ENCODE measurements at regions not wholly inside any gene's neighbourhood (a gene's known extent, or its start where the extent isn't known, plus 50 kb on each side); places are given as distances from the start of the nearest gene placed in this dataset.

DNA sequence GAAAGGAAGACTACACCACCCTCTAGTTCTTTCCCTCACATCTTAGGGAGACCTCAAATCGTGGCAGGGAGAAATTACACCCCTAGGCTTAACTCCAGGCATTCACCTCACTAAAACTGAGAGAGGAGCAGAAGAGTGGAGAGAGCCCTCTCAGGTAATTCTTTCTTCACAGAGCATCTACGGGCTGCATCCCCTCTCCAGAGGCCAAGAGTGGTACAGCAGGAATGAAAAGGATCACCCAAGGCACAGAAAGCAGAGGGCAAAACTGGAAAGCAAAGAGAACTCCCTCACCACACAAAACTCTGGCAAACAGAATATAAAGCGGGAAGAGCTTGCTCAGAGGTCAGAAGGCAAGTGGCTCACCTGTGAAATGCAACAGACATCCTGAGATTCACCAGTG is 661.2 kb downstream of the TBC1D4 start:
- no peak overlapping the region for H3K4me3 ChIP-seq (ENCODE audit: low read depth, low read length)

DNA sequence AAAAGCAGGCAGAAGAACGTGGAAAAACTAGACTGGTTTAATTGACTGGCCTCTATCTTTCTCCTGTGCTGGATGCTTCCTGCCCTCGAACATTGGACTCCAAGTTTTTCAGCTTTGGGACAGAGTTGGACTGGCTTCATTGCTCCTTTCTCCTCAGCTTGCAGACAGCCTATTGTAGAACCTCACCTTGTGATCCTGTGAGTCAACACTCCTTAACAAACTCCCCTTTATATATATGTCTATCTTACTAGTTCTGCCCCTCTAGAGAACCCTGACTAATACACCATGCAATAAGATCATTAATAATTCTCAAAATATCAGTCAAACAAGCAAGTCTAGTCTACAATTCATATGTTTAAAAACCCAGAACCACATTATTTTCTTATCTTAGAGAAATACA is 662.4 kb downstream of the TBC1D4 start:
- H3K4me3 ChIP-seq (ENCODE audit: low read depth, low read length): no peak overlapping the region

DNA sequence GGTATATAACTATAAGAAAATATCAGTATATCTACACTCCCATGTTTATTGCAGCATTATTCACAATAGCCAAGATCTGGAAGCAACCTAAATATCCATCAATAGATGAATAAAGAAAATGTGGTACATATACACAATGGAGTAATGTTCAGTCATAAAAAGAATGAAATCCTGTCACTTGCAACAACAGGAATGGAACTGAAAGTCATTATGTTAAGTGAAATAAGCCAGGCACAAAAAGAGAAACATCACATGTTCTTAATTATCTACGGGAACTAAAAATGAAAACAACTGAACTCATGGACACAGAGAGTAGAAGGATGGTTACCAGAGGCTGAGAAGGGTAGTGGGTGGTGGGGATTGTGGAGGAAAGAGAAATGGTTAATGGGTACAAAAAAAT is 665.2 kb downstream of the TBC1D4 start:
- H3K4me3 ChIP-seq (ENCODE audit: low read depth, low read length): no peak overlapping the region

DNA sequence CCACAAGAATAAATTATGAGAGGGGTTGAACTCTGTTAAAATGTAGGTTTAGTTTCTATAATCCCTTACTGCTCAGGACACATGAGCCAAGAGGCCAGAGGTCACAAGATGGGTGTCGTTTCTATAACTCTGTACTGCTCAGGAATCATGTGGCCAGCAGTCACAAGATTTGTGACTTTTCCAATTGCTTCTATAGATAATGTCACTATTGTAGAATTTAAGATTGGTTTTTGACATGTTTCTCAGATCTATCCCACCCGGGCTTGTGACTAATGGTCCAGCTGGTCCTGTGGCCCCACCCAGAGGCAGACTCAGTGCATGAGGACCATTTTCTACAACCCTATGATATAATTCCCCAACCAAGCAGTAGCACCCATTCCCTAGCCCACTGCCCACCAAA is 662.0 kb upstream of the KLF12 start:
- H3K4me3 ChIP-seq (ENCODE audit: low read depth, low read length): no peak overlapping the region

DNA sequence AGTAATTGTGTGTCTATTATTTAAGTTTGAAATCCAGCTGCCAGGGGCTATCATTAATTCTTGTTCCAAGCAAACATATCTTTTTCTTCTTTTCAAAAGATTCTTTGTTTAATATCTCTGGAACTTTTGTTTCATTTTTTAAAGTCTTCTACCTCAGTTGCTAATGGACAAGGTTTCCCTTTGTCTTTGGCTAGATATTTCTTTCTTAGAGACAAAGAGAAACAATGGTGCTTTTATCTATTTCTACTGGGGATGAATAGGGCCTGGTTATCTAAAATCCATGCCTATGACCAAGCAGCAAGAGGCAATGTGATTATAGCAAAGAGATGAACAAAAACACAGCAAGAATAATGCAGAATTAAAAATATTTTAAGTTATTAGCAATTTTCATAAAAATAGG is 661.3 kb upstream of the KLF12 start:
- no peak overlapping the region for H3K4me3 ChIP-seq (ENCODE audit: low read depth, low read length)

DNA sequence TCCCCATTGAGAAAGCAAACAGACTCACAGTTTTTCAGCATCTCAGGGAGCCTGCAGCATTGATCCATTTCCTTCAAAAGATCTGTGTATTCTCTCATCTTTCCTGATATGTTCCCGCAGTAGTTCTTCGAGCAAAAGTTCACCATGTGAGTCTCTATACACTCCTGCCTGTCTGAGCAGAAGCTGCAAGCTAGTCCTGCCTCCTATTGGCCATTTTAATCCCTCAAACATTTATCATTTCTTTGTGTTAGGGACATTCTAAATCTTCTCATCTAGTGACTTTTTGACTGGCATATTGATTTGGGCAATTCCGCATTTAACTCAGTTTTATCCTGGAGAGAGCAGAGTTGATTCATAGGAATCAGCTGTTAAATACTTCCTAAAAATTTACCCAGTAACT is 660.4 kb upstream of the KLF12 start:
- no peak overlapping the region for H3K4me3 ChIP-seq (ENCODE audit: low read depth, low read length)

DNA sequence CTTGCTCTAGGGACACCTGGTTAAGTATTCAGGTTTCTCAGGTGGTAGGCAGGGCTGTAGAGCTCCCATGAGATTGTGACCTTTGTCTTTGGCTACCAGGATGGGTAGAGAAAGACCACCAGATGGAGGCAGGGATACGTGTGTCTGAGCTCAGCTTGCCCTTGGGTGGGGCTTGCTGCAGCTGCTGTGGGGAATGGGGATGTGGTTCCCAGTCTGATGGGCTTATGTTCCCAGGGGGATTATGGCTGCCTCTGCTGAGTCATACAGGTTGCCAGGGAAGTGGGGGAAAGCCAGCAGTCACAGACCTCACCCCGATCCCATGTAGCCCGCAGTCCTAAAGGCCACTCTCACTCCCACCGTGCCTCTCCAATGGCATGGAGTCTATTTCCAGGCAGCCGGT is 659.9 kb upstream of the KLF12 start:
- no peak overlapping the region for H3K4me3 ChIP-seq (ENCODE audit: low read depth, low read length)

DNA sequence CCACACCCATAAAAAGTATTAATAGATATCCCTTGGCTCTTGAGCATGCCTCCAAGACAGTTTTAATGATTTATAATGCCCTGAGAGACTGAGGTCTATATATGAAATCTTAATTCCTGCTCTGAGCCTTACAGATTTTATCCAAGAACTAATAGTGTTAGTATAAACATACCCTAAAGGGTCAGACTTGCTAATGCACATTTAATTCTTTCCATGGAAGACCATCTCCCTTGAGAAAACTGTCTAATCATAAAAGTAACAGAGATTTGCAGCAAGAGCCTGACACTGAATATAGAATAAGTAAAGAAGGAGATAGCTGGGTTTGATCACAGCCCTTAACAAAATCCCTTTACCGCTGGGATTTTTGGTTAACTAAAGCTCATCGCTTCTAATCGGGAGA is 650.8 kb upstream of the KLF12 start:
- no peak overlapping the region for H3K4me3 ChIP-seq (ENCODE audit: low read depth, low read length)

DNA sequence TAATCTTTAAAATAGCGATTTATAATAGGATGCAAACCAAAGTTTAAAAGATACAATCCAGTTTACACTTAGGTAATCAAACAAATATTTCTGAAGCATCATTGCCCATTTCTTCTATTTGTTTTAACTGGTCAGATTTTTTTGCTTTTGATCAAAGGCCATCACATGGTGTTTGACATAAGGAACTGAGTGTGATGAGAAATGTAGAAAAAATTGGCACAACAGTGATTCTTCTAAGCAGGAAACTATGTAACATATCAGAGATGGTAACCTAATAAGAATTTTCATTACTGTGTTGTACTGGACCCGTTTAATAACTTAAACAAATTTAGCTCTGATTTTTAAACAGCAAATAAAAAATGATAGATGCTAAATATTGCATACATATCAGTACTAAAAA is 644.7 kb upstream of the KLF12 start:
- H3K4me3 ChIP-seq (ENCODE audit: low read depth, low read length): no peak overlapping the region

DNA sequence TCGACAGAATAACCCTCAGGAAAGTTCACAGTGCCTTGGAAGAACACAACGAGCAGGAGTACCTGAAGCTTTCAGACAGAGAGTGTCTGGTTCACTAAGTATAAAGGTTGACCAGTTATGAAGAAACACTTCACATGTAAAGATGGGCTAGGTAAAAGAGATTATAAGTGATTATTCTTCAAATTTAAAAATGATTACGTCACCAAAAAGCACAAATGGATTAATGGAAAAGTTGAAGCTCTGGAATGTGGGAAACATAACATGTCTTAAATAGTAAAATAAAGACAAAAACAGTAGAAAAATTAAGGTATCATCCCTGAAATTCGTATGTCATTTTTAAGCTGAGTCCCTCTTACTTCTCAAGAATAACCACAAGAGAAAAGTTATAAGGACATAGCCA is 643.9 kb upstream of the KLF12 start:
- H3K4me3 ChIP-seq (ENCODE audit: low read depth, low read length): no peak overlapping the region

DNA sequence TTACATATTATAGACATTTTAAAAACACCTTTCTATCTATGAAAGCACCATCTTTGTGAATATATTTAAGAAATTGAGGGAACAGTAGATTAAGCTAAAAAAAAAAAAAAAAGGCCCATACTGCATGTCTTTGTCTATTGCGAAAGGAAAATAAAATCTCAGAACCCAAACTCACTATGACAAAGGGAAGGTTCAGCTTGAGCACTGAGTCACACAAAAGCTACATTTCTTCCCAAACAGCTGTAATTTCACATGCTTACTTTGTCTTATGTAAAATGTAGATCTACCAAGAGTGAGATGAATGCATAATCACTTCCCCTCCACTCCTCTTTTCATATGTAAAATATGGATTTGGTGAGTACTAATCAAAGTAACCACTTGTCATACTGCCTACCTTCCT is 640.1 kb upstream of the KLF12 start:
- no peak overlapping the region for H3K4me3 ChIP-seq (ENCODE audit: low read depth, low read length)

DNA sequence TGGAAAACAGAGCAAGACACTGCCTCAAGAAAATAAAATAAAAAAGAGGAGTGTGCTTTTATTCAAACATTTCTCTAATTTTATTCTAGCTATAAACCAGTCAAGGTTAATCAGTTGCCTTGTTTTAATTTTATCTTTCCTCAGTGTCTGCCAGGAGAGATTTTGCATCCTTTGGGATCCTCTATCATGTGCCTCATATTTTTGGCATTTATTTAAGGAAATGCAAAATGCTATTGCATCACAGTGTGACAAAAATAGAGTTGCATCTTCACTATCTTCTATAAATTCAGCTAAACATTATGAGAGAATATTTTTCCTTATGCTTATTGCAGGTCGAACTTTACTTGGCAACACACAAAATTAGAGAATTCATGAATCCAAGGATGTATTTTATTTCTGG is 639.0 kb upstream of the KLF12 start:
- no peak overlapping the region for H3K4me3 ChIP-seq (ENCODE audit: low read depth, low read length)

DNA sequence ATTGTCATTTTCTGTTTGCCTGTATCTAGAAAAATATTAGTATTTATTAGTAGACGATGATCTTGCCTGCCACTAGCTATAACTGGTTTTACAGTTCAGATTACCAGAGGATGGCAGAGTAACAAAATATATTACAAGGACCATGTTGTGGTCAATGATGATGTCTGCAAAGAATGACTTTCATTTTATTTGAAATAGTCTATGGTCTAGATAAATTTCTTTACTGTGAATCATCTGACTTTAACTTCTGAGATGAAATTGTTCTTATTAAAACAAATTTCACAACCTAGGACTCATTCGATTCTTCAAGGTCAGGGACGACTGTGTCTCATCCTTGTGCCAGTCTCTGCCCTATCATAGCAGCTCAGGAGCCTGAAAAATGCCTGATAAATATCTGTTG is 637.8 kb upstream of the KLF12 start:
- no peak overlapping the region for H3K4me3 ChIP-seq (ENCODE audit: low read depth, low read length)

DNA sequence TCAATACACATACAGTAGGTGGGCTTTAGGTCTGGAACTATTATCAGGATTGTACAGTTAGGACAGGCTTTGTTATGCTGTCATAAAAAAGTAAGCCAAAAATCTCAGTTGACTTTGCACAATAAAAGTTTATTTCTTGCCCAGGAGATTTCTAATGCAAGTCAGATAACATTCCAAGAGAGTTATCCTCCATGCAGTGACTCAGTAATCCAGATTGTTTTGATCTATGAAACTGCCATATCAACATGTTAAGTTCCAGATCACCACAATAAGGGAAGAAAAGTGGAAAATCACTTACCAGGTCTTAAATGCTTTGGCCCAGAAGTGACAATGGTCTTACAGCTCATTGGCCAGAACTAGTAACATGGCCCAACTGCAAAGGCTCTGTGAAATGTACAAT is 636.2 kb upstream of the KLF12 start:
- no peak overlapping the region for H3K4me3 ChIP-seq (ENCODE audit: low read depth, low read length)

DNA sequence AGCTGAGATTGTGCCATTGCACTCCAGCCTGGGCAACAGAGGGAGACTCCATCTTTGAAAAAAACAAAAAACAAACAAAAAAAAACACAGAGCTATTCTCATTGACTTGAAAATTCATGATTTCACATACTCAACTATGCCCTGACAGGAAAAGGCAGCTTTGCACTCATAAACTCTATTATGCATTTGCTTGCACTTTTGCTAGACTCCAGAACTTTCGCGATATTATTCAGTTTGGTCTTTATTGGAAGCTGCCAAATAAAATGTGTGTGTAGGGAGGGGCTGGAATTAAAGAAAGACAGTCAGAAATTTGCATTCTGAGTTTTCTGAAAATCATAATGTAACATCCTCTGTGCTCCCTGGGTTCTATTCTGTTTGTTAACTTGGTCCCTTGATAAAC is 635.1 kb upstream of the KLF12 start:
- H3K4me3 ChIP-seq (ENCODE audit: low read depth, low read length): no peak overlapping the region

DNA sequence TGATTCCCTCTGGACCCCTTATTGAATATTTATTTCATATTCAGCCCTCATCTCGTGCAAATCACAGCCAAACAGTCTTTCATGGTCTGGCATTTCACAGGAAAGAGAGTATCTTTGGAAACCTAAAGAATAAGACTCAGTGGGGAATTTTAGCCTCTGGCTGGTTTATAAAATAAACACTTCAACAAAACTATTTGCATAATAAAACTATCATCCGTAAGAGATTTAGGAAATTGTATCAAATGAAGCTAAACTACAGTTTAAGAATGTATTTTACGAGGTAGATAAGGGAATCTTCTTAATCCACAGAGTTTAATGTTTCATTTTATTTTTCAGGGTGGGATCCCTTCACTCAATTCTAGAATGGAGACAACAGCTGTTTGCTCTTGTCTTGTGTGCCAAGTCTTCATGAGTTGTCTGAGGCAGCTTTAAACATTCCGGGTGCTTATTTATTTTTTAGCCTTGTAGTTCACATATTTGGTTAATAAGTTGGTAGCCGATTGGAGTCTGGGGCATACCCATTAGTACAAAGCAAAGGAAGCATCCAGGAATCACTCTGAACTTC is 634.4 kb upstream of the KLF12 start:
- H3K4me3 ChIP-seq (ENCODE audit: low read depth, low read length): no peak overlapping the region

DNA sequence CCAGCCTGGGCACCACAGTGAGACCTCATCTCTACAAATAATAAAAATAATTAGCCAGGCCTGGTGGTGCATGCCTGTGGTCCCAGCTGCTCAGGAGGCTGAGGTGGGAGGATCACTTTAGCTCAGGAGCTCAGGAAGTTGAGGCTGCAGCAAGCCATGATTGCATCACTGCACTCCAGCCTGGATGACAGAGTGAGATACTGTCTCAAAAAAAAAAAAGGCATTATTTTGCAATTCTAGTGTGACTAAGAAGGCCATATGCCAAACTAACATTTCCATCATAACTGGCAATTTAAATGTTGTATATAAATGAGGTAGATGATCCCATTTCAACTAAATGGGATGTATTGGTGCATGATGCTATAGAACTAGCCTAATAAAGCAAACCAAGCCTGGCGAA is 632.8 kb upstream of the KLF12 start:
- H3K4me3 ChIP-seq (ENCODE audit: low read depth, low read length): no peak overlapping the region

DNA sequence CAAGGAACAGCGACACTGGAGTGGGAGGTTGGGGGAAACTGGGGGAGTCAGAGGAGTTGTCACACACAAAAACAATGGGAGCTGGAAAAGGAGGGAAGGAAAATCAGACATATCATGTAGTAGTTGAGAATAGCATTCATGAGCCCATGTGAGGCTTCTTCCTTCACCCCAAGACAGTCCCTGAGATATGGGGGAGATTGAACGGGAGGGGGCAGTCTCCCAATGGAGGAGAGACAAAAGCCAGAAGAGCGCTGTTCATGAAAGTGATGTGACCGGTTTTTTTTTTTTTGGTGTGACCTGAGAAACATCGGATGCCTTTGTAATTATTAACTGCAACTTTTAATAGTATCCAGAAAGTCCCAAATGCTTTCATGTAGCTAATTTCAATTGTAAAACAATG is 631.8 kb upstream of the KLF12 start:
- H3K4me3 ChIP-seq (ENCODE audit: low read depth, low read length): no peak overlapping the region

DNA sequence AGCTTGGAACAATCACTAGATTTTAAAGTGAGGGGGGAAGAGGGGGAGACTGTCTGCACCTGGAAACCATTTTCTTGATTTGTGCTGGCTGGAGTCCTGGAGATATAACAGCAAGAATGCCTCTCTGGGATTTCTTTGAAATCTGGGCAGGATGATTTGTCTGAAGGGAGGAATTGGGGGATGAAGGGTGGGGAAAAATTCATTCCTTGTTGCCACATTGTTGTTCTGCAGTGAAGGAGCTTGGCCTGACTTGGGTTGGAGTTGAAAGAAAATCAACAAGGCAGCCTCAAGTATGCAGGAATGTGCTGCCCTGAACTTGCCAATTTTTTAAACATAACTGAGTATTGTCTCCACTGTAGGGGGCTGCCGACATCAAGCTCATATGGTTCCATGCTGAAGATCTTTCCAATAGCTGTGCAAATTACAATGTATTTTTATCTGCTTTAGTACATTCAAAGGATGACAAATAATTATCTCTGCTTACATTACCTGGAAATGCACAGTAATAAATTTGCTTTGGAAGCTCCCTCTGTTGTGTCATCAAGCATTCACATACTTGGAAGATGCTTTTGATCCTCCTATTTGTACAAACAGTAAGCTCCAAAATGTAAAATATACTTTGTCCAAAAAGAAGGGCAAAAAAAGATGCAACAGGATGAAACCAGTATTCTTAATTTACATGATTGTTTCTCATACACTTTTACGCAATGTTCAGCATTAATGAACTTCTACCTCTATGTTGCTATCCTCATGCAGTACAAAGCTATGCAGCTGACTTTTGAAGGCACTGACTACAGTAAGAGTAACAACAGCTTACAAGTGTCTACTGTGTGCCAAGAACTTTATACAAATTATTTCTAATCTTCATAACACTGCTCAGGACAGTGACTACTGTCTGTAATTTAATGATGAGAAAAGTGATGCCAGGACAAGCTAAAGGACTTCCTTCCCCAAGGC is 627.9 kb upstream of the KLF12 start:
- no peak overlapping the region for H3K4me3 ChIP-seq (ENCODE audit: low read depth, low read length)

DNA sequence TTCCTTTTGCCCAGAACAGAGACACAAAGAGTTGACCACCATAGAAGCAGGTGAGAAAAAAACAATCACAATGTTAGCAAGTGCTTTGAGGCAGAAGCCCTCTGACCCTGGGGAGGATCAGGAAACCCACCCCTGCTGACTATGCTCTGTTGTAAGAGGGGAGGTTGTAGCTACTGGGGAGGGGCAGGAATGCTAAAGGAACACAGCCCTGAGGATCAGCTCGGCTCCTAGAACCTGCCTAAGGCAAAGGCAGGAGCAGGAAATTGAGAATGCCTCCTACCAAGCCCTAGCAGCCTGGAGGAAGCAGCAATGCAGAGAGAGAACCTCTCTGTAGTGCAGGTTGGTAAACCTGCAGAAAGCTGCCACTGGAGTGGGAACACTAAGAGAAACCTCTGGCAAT is 624.0 kb upstream of the KLF12 start:
- H3K4me3 ChIP-seq (ENCODE audit: low read depth, low read length): no peak overlapping the region

DNA sequence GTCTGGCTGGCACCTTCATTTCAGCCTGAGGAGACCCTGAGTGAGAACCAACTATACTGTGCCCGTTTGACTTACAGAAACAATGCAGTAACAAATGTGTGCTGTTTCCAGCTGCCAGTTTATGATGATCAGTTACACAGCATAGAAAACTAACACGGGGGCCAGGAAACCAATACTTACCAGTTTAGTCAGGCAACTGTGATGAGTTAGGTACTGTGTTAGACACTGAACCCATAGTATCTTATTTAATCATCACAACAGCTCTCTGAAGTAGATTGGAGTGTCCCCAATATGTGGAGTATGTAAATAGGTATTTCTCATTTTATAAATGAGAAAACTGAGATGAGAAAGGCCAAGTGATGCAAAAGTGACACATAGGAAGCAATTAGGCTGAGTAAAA is 620.9 kb upstream of the KLF12 start:
- no peak overlapping the region for H3K4me3 ChIP-seq (ENCODE audit: low read depth, low read length)

DNA sequence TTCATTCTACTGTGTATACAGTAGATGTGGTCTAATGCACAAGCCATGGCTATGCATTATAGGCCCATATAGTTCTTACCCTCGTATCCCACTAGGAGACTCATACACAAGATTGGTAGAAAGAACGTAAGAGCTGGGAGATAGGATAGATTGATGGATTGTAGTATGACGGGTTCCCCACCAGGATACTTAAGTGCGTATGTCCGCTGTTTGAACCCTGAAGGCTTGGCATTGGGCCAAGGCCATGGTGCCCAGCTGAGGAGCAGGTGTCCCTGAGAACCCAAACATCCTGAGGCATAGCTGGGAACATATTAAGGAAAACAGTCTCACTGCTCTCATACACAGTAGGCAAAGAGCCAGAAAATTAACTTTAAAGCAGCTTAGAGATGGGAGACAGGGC is 617.5 kb upstream of the KLF12 start:
- no peak overlapping the region for H3K4me3 ChIP-seq (ENCODE audit: low read depth, low read length)
